Neural progenitor cell (in vitro differentiated cells): ENCODE measurements at regions not wholly inside any gene's neighbourhood (a gene's known extent, or its start where the extent isn't known, plus 50 kb on each side); places are given as distances from the start of the nearest gene placed in this dataset.

Experiments
- CTCF ChIP-seq: fragments of 200-600 bp; sonication (generic); IDR thresholded peaks from 2 replicates; pipeline ENCODE4 v1.5.1; 2017; ENCODE audit warnings: antibody characterized with exemption, mild to moderate bottlenecking
- EZH2 ChIP-seq: fragments of 200-600 bp; sonication (generic); IDR thresholded peaks from 2 replicates; pipeline ENCODE4 v1.6.1; 2017; ENCODE audit warnings: antibody characterized with exemption, mild to moderate bottlenecking, moderate library complexity

GRCh38 chr22:48242461-48242864 lies 1480.0 kb downstream of the TBC1D22A start:
- TF ChIP-seq CTCF = no peak
- no peak for TF ChIP-seq EZH2
